OCI-LY7 (cell line): ENCODE measurements at regions not wholly inside any gene's neighbourhood (a gene's known extent, or its start where the extent isn't known, plus 50 kb on each side); places are given as distances from the start of the nearest gene placed in this dataset.

Experiments
- BruUV-seq: library from RNA; stranded (reverse); fragments of 400-500 nt; replicated peaks from 2 replicates; lab custom pipeline; 2021; lab: Mats Ljungman, UMichigan
- CTCF ChIA-PET: fragments of 300-600 bp; sonication (Branson Sonifier 250); formaldehyde crosslinking; loops from one replicate; lab custom pipeline; 2022; ENCODE audit warnings: antibody characterized with exemption; ENCODE audit not compliant: unreplicated experiment; lab: Charles Lee
- POLR2A ChIA-PET: fragments of 300-600 bp; sonication (Branson Sonifier 250); formaldehyde crosslinking; loops from one replicate; lab custom pipeline; 2022; ENCODE audit warnings: antibody characterized with exemption; lab: Charles Lee
- DNase-seq: peaks from one replicate; pipeline ENCODE4 v3.0.0-alpha.2; 2015; ENCODE audit warnings: low spot score
- H2AFZ ChIP-seq: fragments of 200-600 bp; sonication (generic), shearing (Covaris generic); 2 replicates; pipeline ENCODE4 v1.6.1; 2014; ENCODE audit warnings: mild to moderate bottlenecking, antibody characterized with exemption, low read length, moderate library complexity
- H3K27ac ChIP-seq: fragments of 200-600 bp; sonication (generic); 2 replicates; pipeline ENCODE4 v1.5.1; 2014; ENCODE audit warnings: mixed run types, low read depth, mild to moderate bottlenecking, moderate library complexity, low read length, inconsistent platforms; ENCODE audit not compliant: poor library complexity, severe bottlenecking
- H3K36me3 ChIP-seq: fragments of 200-600 bp; sonication (generic); 2 replicates; pipeline ENCODE4 v1.6.1; 2014; ENCODE audit warnings: mild to moderate bottlenecking, antibody characterized with exemption, low read length, moderate library complexity, mixed read lengths; ENCODE audit not compliant: insufficient read depth
- H3K4me1 ChIP-seq: fragments of 200-600 bp; sonication (generic); 2 replicates; pipeline ENCODE4 v1.5.1; 2014; ENCODE audit warnings: mild to moderate bottlenecking, low read length; ENCODE audit not compliant: insufficient read depth, poor library complexity, severe bottlenecking
- H3K4me2 ChIP-seq: fragments of 200-600 bp; sonication (generic); 2 replicates; pipeline ENCODE4 v1.6.1; 2014; ENCODE audit warnings: mild to moderate bottlenecking, low read length
- H3K4me3 ChIP-seq: fragments of 200-600 bp; sonication (generic); 2 replicates; pipeline ENCODE4 v1.5.1; 2014; ENCODE audit warnings: mild to moderate bottlenecking, low read depth, low read length; ENCODE audit not compliant: poor library complexity, severe bottlenecking
- H3K79me2 ChIP-seq: fragments of 200-600 bp; sonication (generic); 2 replicates; pipeline ENCODE4 v1.6.1; 2016; ENCODE audit warnings: low read depth, mild to moderate bottlenecking, low read length, moderate library complexity, mixed read lengths; ENCODE audit not compliant: insufficient read depth
- H3K9me2 ChIP-seq: fragments of 200-600 bp; sonication (generic); 2 replicates; pipeline ENCODE4 v1.6.1; 2016; ENCODE audit warnings: mild to moderate bottlenecking, low read length, mixed read lengths; ENCODE audit not compliant: insufficient read depth
- H3K9me3 ChIP-seq: fragments of 200-600 bp; sonication (generic); 2 replicates; pipeline ENCODE4 v1.6.1; 2014; ENCODE audit warnings: mild to moderate bottlenecking, mixed run types, low read length, mixed read lengths
- H4K20me1 ChIP-seq: fragments of 200-600 bp; sonication (generic); 2 replicates; pipeline ENCODE4 v1.6.1; 2014; ENCODE audit warnings: mild to moderate bottlenecking, antibody characterized with exemption, low read length, moderate library complexity, mixed read lengths; ENCODE audit not compliant: insufficient read depth
- CTCF ChIP-seq: fragments of 200-600 bp; sonication (generic); conservative IDR thresholded peaks from 2 replicates; pipeline ENCODE4 v1.5.1; 2014; ENCODE audit warnings: mild to moderate bottlenecking, antibody characterized with exemption, low read length, moderate library complexity, mixed read lengths
- EZH2phosphoT487 ChIP-seq: fragments of 200-600 bp; sonication (generic); IDR thresholded peaks from 2 replicates; pipeline ENCODE4 v1.6.1; 2018; ENCODE audit warnings: low read depth, borderline replicate concordance, mild to moderate bottlenecking, mixed run types, antibody characterized with exemption, low read length, moderate library complexity, mixed read lengths
- intact Hi-C: fragments of 100-400 bp; cut with micrococcal nuclease; formaldehyde crosslinking; loops from one replicate; pipeline ENCODE4 v1.10.0; 2022; ENCODE audit not compliant: unreplicated experiment

GRCh38 chr2:23100406-23100805 lies 284.6 kb upstream of the KLHL29 start:
- POLR2A ChIA-PET = interaction anchor here (0.7 kb wide), 1 partner anchor 22 kb away, joined by 3 read pairs; no protein-coding TSS in a partner anchor

GRCh38 chr2:23106242-23106785 lies 278.7 kb upstream of the KLHL29 start:
- intact Hi-C loops = no loop called here
- Histone ChIP-seq H3K4me2 (no peak overlapping the region), H3K4me1 (no peaks in the 10 kb centered on the region), H3K9me3 (no peaks in the 10 kb centered on the region), H3K79me2 (no peaks in the 10 kb centered on the region), H2AFZ (no peak overlapping the region), H3K36me3 (no peaks in the 10 kb centered on the region), H3K27ac (no peak overlapping the region), H4K20me1 (no peaks in the 10 kb centered on the region), H3K9me2 (no peaks in the 10 kb centered on the region), H3K4me3 (no peak overlapping the region)
- ChIA-PET CTCF (no interaction called here), POLR2A (no interaction called here)
- BruUV-seq = no TSS peak
- TF ChIP-seq CTCF = no peak
- no peak for DNase-seq

More at GRCh38 chr2:23100406-23100805, 284.6 kb upstream of the KLHL29 start:
- no peak overlapping the region for H3K27ac ChIP-seq
- no TSS peak for BruUV-seq
- TF ChIP-seq CTCF (no peak), EZH2phosphoT487 (no peak)
- no peaks in the 10 kb centered on the region for H3K36me3 ChIP-seq
- H3K4me1 ChIP-seq = no peaks in the 10 kb centered on the region
- H2AFZ ChIP-seq = no peak overlapping the region
- CTCF ChIA-PET = no interaction called here
- no peak for DNase-seq
- intact Hi-C loops = no loop called here
- no peaks in the 10 kb centered on the region for H3K9me3 ChIP-seq
- no peak overlapping the region for H3K4me3 ChIP-seq
- no peak overlapping the region for H3K4me2 ChIP-seq
- H3K9me2 ChIP-seq = no peaks in the 10 kb centered on the region
- no peaks in the 10 kb centered on the region for H3K79me2 ChIP-seq
- no peaks in the 10 kb centered on the region for H4K20me1 ChIP-seq

GRCh38 chr2:23107327-23107941 lies 277.5 kb upstream of the KLHL29 start:
- no TSS peak for BruUV-seq
- intact Hi-C loops = no loop called here

More at GRCh38 chr2:23107327-23107941, 277.5 kb upstream of the KLHL29 start:
- no peak for TF ChIP-seq CTCF
- TF ChIP-seq EZH2phosphoT487 = no peak
- no peak for DNase-seq
- no peaks in the 10 kb centered on the region for H3K36me3 ChIP-seq
- H3K27ac ChIP-seq = no peak overlapping the region
- H3K9me3 ChIP-seq = no peaks in the 10 kb centered on the region
- H4K20me1 ChIP-seq = no peaks in the 10 kb centered on the region
- H2AFZ ChIP-seq = no peak overlapping the region
- ChIA-PET CTCF (no interaction called here), POLR2A (no interaction called here)
- H3K9me2 ChIP-seq = no peaks in the 10 kb centered on the region
- no peaks in the 10 kb centered on the region for H3K4me1 ChIP-seq
- H3K4me2 ChIP-seq = no peak overlapping the region
- H3K4me3 ChIP-seq = no peak overlapping the region
- H3K79me2 ChIP-seq = no peaks in the 10 kb centered on the region
